GM23338 (cell line): ENCODE measurements at regions not wholly inside any gene's neighbourhood (a gene's known extent, or its start where the extent isn't known, plus 50 kb on each side); places are given as distances from the start of the nearest gene placed in this dataset.

Source experiments
- ATAC-seq: fragments of 200-7000 bp; cut with Tn5 transposase; 3 replicates; pipeline ENCODE4 v1.9.1; 2020
- DNase-seq: peaks from one replicate; pipeline ENCODE4 v3.0.0-alpha.2; 2015; ENCODE audit warnings: low spot score
- H2AFZ ChIP-seq: fragments of 200-600 bp; sonication (generic); 2 replicates; pipeline ENCODE4 v1.8.0; 2016; ENCODE audit warnings: antibody characterized with exemption, mild to moderate bottlenecking, moderate library complexity
- H3F3A ChIP-seq: fragments of 200-600 bp; sonication (generic); replicated peaks from 2 replicates; pipeline ENCODE4 v1.8.0; 2017; ENCODE audit warnings: antibody characterized with exemption, mixed run types, low read depth
- H3K27ac ChIP-seq: fragments of 200-600 bp; sonication (generic); 2 replicates; pipeline ENCODE4 v1.6.1; 2016; ENCODE audit warnings: low read depth
- H3K27me3 ChIP-seq: fragments of 200-600 bp; sonication (generic); 2 replicates; pipeline ENCODE4 v1.8.0; 2016; ENCODE audit warnings: mild to moderate bottlenecking, mixed run types, moderate library complexity; ENCODE audit not compliant: insufficient read depth
- H3K36me3 ChIP-seq: fragments of 200-600 bp; sonication (generic); 2 replicates; pipeline ENCODE4 v1.8.0; 2016; ENCODE audit warnings: mild to moderate bottlenecking; ENCODE audit not compliant: insufficient read depth
- H3K4me1 ChIP-seq: fragments of 200-600 bp; sonication (generic); 2 replicates; pipeline ENCODE4 v1.8.0; 2016; ENCODE audit warnings: mild to moderate bottlenecking, moderate library complexity; ENCODE audit not compliant: insufficient read depth
- H3K4me2 ChIP-seq: fragments of 200-600 bp; sonication (generic); 2 replicates; pipeline ENCODE4 v1.7.1; 2017; ENCODE audit warnings: mixed run types
- H3K4me3 ChIP-seq: fragments of 200-600 bp; sonication (generic); 2 replicates; pipeline ENCODE4 v1.6.1; 2016; ENCODE audit warnings: mixed run types
- H3K79me2 ChIP-seq: fragments of 200-600 bp; sonication (generic); replicated peaks from 2 replicates; pipeline ENCODE4 v1.8.0; 2017; ENCODE audit warnings: mild to moderate bottlenecking; ENCODE audit not compliant: insufficient read depth
- H3K9me2 ChIP-seq: fragments of 200-600 bp; sonication (generic); 2 replicates; pipeline ENCODE4 v1.8.0; 2017; ENCODE audit not compliant: insufficient read depth
- H4K20me1 ChIP-seq: fragments of 200-600 bp; sonication (generic); replicated peaks from 2 replicates; pipeline ENCODE4 v1.8.0; 2017; ENCODE audit warnings: mild to moderate bottlenecking; ENCODE audit not compliant: insufficient read depth
- H3K27ac Mint-ChIP-seq: 2 replicates; pipeline ENCODE4 v1.8.0; 2020; ENCODE audit warnings: inconsistent platforms, mild to moderate bottlenecking, moderate library complexity, mixed read lengths
- H3K27me3 Mint-ChIP-seq: 3 replicates; pipeline ENCODE4 v1.8.0; 2022; ENCODE audit warnings: low read depth, mild to moderate bottlenecking, moderate library complexity, mixed read lengths, inconsistent platforms; ENCODE audit not compliant: insufficient read depth, poor library complexity
- H3K36me3 Mint-ChIP-seq: 3 replicates; pipeline ENCODE4 v1.8.0; 2021; ENCODE audit warnings: low read depth, mild to moderate bottlenecking, inconsistent platforms, moderate library complexity, mixed read lengths
- H3K4me1 Mint-ChIP-seq: 3 replicates; pipeline ENCODE4 v1.8.0; 2020; ENCODE audit warnings: mild to moderate bottlenecking, inconsistent platforms, mixed read lengths
- H3K4me3 Mint-ChIP-seq: 3 replicates; pipeline ENCODE4 v1.8.0; 2021; ENCODE audit warnings: moderate library complexity, mild to moderate bottlenecking, inconsistent platforms, mixed read lengths
- H3K9me3 Mint-ChIP-seq: 3 replicates; pipeline ENCODE4 v1.8.0; 2020; ENCODE audit warnings: moderate library complexity, mild to moderate bottlenecking, inconsistent platforms, mixed read lengths
- CREB1 ChIP-seq: fragments of 250-450 bp; sonication (Bioruptor Pico); IDR thresholded peaks from 2 replicates; pipeline ENCODE4 v1.5.0; 2020; ENCODE audit warnings: low read depth, mild to moderate bottlenecking, moderate library complexity
- CTCF ChIP-seq, 2 experiments: fragments of 200-600 bp in 1 of 2; sonication (generic) in 1 of 2; conservative IDR thresholded peaks; 2 replicates each; pipeline versions ENCODE4 v1.5.1 to v1.6.1; 2016 to 2017; ENCODE audit warnings: antibody characterized with exemption in 2 of 2, low read depth in 2 of 2, mild to moderate bottlenecking in 2 of 2, moderate library complexity in 1 of 2
- ETS1 ChIP-seq: IDR thresholded peaks from 2 replicates; pipeline ENCODE4 v1.6.1; 2016; ENCODE audit warnings: antibody characterized with exemption
- EZH2phosphoT487 ChIP-seq: fragments of 200-600 bp; sonication (generic); IDR thresholded peaks from one replicate; pipeline ENCODE4 v1.8.1; 2018; ENCODE audit warnings: antibody characterized with exemption; ENCODE audit not compliant: unreplicated experiment
- JUNB ChIP-seq: IDR thresholded peaks from one replicate; pipeline ENCODE4 v1.6.1; 2016; ENCODE audit warnings: antibody characterized with exemption; ENCODE audit not compliant: unreplicated experiment
- NANOG ChIP-seq: IDR thresholded peaks from 2 replicates; pipeline ENCODE4 v1.6.1; 2016; ENCODE audit warnings: antibody characterized with exemption, borderline replicate concordance
- POLR2AphosphoS5 ChIP-seq: IDR thresholded peaks from 2 replicates; pipeline ENCODE4 v1.6.1; 2016; ENCODE audit warnings: antibody characterized with exemption, low read depth
- STAT1 ChIP-seq: IDR thresholded peaks from one replicate; pipeline ENCODE4 v1.6.1; 2016; ENCODE audit warnings: antibody characterized with exemption; ENCODE audit not compliant: unreplicated experiment
- ZNF114 ChIP-seq: fragments of 250-450 bp; sonication (Bioruptor Pico); IDR thresholded peaks from 2 replicates; pipeline ENCODE4 v1.5.0; 2020; ENCODE audit warnings: mild to moderate bottlenecking, moderate library complexity
- ZNF331 ChIP-seq: fragments of 250-450 bp; sonication (Bioruptor Pico); IDR thresholded peaks from 2 replicates; pipeline ENCODE4 v1.5.0; 2020; ENCODE audit warnings: low read depth, mild to moderate bottlenecking, moderate library complexity
- ZNF462 ChIP-seq: fragments of 250-450 bp; sonication (Bioruptor Pico); IDR thresholded peaks from 2 replicates; pipeline ENCODE4 v1.5.0; 2020; ENCODE audit warnings: mild to moderate bottlenecking, moderate library complexity

- TF ChIP-seq ZNF462 = no peak
- no peak for TF ChIP-seq JUNB
- TF ChIP-seq NANOG = no peak
Observed at GRCh38 chr3:64390893-64391292, 165.6 kb upstream of the PRICKLE2 start (continued).

GRCh38 chr3:64388886-64389285, 163.6 kb upstream of the PRICKLE2 start:
- Histone ChIP-seq H3K36me3 (no peaks in the 10 kb centered on the region), H3K9me2 (0 out of 2 replicates have a peak, but pooled peaks cover 4% of the 10 kb centered on the region), H3K4me1 (no peaks in the 10 kb centered on the region; the same call in 1 of the 2 replicates), H3K4me3 (no peak overlapping the region), H3F3A (no peaks in the 10 kb centered on the region), H4K20me1 (no peaks in the 10 kb centered on the region; the same call in 1 of the 2 replicates), H2AFZ (no peak overlapping the region), H3K27ac (no peak overlapping the region), H3K79me2 (no peaks in the 10 kb centered on the region), H3K27me3 (no peaks in the 10 kb centered on the region), H3K4me2 (no peak overlapping the region)
- Mint-ChIP-seq H3K27ac (no peak overlapping the region), H3K4me3 (no peak overlapping the region), H3K4me1 (peaks cover 3% of the 10 kb centered on the region; the same call in 1 of the 3 replicates), H3K36me3 (no peaks in the 10 kb centered on the region), H3K9me3 (no peaks in the 10 kb centered on the region), H3K27me3 (no peaks in the 10 kb centered on the region)
- no peak for ATAC-seq
- no peak for DNase-seq
- TF ChIP-seq ZNF331 (CRISPR knock-in tag) (no peak), CTCF (conservative IDR thresholded peaks at IDR 0.05; ENCODE audit: low read depth in 2 of 2) (no peak), NANOG (no peak), STAT1 (no peak), POLR2AphosphoS5 (no peak), ZNF114 (CRISPR knock-in tag) (no peak), CREB1 (CRISPR knock-in tag) (no peak), EZH2phosphoT487 (no peak), ETS1 (no peak), JUNB (no peak)
